GM23338 (cell line): ENCODE measurements at regions not wholly inside any gene's neighbourhood (a gene's known extent, or its start where the extent isn't known, plus 50 kb on each side); places are given as distances from the start of the nearest gene placed in this dataset.

Source experiments
- ATAC-seq: fragments of 200-7000 bp; cut with Tn5 transposase; 3 replicates; pipeline ENCODE4 v1.9.1; 2020
- DNase-seq: peaks from one replicate; pipeline ENCODE4 v3.0.0-alpha.2; 2015; ENCODE audit warnings: low spot score
- H2AFZ ChIP-seq: fragments of 200-600 bp; sonication (generic); 2 replicates; pipeline ENCODE4 v1.8.0; 2016; ENCODE audit warnings: antibody characterized with exemption, mild to moderate bottlenecking, moderate library complexity
- H3F3A ChIP-seq: fragments of 200-600 bp; sonication (generic); replicated peaks from 2 replicates; pipeline ENCODE4 v1.8.0; 2017; ENCODE audit warnings: antibody characterized with exemption, mixed run types, low read depth
- H3K27ac ChIP-seq: fragments of 200-600 bp; sonication (generic); 2 replicates; pipeline ENCODE4 v1.6.1; 2016; ENCODE audit warnings: low read depth
- H3K27me3 ChIP-seq: fragments of 200-600 bp; sonication (generic); 2 replicates; pipeline ENCODE4 v1.8.0; 2016; ENCODE audit warnings: mild to moderate bottlenecking, mixed run types, moderate library complexity; ENCODE audit not compliant: insufficient read depth
- H3K36me3 ChIP-seq: fragments of 200-600 bp; sonication (generic); 2 replicates; pipeline ENCODE4 v1.8.0; 2016; ENCODE audit warnings: mild to moderate bottlenecking; ENCODE audit not compliant: insufficient read depth
- H3K4me1 ChIP-seq: fragments of 200-600 bp; sonication (generic); 2 replicates; pipeline ENCODE4 v1.8.0; 2016; ENCODE audit warnings: mild to moderate bottlenecking, moderate library complexity; ENCODE audit not compliant: insufficient read depth
- H3K4me2 ChIP-seq: fragments of 200-600 bp; sonication (generic); 2 replicates; pipeline ENCODE4 v1.7.1; 2017; ENCODE audit warnings: mixed run types
- H3K4me3 ChIP-seq: fragments of 200-600 bp; sonication (generic); 2 replicates; pipeline ENCODE4 v1.6.1; 2016; ENCODE audit warnings: mixed run types
- H3K79me2 ChIP-seq: fragments of 200-600 bp; sonication (generic); replicated peaks from 2 replicates; pipeline ENCODE4 v1.8.0; 2017; ENCODE audit warnings: mild to moderate bottlenecking; ENCODE audit not compliant: insufficient read depth
- H3K9me2 ChIP-seq: fragments of 200-600 bp; sonication (generic); 2 replicates; pipeline ENCODE4 v1.8.0; 2017; ENCODE audit not compliant: insufficient read depth
- H4K20me1 ChIP-seq: fragments of 200-600 bp; sonication (generic); replicated peaks from 2 replicates; pipeline ENCODE4 v1.8.0; 2017; ENCODE audit warnings: mild to moderate bottlenecking; ENCODE audit not compliant: insufficient read depth
- H3K27ac Mint-ChIP-seq: 2 replicates; pipeline ENCODE4 v1.8.0; 2020; ENCODE audit warnings: inconsistent platforms, mild to moderate bottlenecking, moderate library complexity, mixed read lengths
- H3K27me3 Mint-ChIP-seq: 3 replicates; pipeline ENCODE4 v1.8.0; 2022; ENCODE audit warnings: low read depth, mild to moderate bottlenecking, moderate library complexity, mixed read lengths, inconsistent platforms; ENCODE audit not compliant: insufficient read depth, poor library complexity
- H3K36me3 Mint-ChIP-seq: 3 replicates; pipeline ENCODE4 v1.8.0; 2021; ENCODE audit warnings: low read depth, mild to moderate bottlenecking, inconsistent platforms, moderate library complexity, mixed read lengths
- H3K4me1 Mint-ChIP-seq: 3 replicates; pipeline ENCODE4 v1.8.0; 2020; ENCODE audit warnings: mild to moderate bottlenecking, inconsistent platforms, mixed read lengths
- H3K4me3 Mint-ChIP-seq: 3 replicates; pipeline ENCODE4 v1.8.0; 2021; ENCODE audit warnings: moderate library complexity, mild to moderate bottlenecking, inconsistent platforms, mixed read lengths
- H3K9me3 Mint-ChIP-seq: 3 replicates; pipeline ENCODE4 v1.8.0; 2020; ENCODE audit warnings: moderate library complexity, mild to moderate bottlenecking, inconsistent platforms, mixed read lengths
- CREB1 ChIP-seq: fragments of 250-450 bp; sonication (Bioruptor Pico); IDR thresholded peaks from 2 replicates; pipeline ENCODE4 v1.5.0; 2020; ENCODE audit warnings: low read depth, mild to moderate bottlenecking, moderate library complexity
- CTCF ChIP-seq, 2 experiments: fragments of 200-600 bp in 1 of 2; sonication (generic) in 1 of 2; conservative IDR thresholded peaks; 2 replicates each; pipeline versions ENCODE4 v1.5.1 to v1.6.1; 2016 to 2017; ENCODE audit warnings: antibody characterized with exemption in 2 of 2, low read depth in 2 of 2, mild to moderate bottlenecking in 2 of 2, moderate library complexity in 1 of 2
- ETS1 ChIP-seq: IDR thresholded peaks from 2 replicates; pipeline ENCODE4 v1.6.1; 2016; ENCODE audit warnings: antibody characterized with exemption
- EZH2 ChIP-seq: fragments of 200-600 bp; sonication (generic); IDR thresholded peaks from one replicate; pipeline ENCODE4 v1.8.0; 2017; ENCODE audit warnings: antibody characterized with exemption, mild to moderate bottlenecking, low read depth; ENCODE audit not compliant: unreplicated experiment
- EZH2phosphoT487 ChIP-seq: fragments of 200-600 bp; sonication (generic); IDR thresholded peaks from one replicate; pipeline ENCODE4 v1.8.1; 2018; ENCODE audit warnings: antibody characterized with exemption; ENCODE audit not compliant: unreplicated experiment
- JUNB ChIP-seq: IDR thresholded peaks from one replicate; pipeline ENCODE4 v1.6.1; 2016; ENCODE audit warnings: antibody characterized with exemption; ENCODE audit not compliant: unreplicated experiment
- NANOG ChIP-seq: IDR thresholded peaks from 2 replicates; pipeline ENCODE4 v1.6.1; 2016; ENCODE audit warnings: antibody characterized with exemption, borderline replicate concordance
- POLR2AphosphoS5 ChIP-seq: IDR thresholded peaks from 2 replicates; pipeline ENCODE4 v1.6.1; 2016; ENCODE audit warnings: antibody characterized with exemption, low read depth
- REST ChIP-seq: IDR thresholded peaks from one replicate; pipeline ENCODE4 v1.6.1; 2018; ENCODE audit warnings: antibody characterized with exemption; ENCODE audit not compliant: unreplicated experiment
- STAT1 ChIP-seq: IDR thresholded peaks from one replicate; pipeline ENCODE4 v1.6.1; 2016; ENCODE audit warnings: antibody characterized with exemption; ENCODE audit not compliant: unreplicated experiment
- ZNF114 ChIP-seq: fragments of 250-450 bp; sonication (Bioruptor Pico); IDR thresholded peaks from 2 replicates; pipeline ENCODE4 v1.5.0; 2020; ENCODE audit warnings: mild to moderate bottlenecking, moderate library complexity
- ZNF331 ChIP-seq: fragments of 250-450 bp; sonication (Bioruptor Pico); IDR thresholded peaks from 2 replicates; pipeline ENCODE4 v1.5.0; 2020; ENCODE audit warnings: low read depth, mild to moderate bottlenecking, moderate library complexity
- ZNF462 ChIP-seq: fragments of 250-450 bp; sonication (Bioruptor Pico); IDR thresholded peaks from 2 replicates; pipeline ENCODE4 v1.5.0; 2020; ENCODE audit warnings: mild to moderate bottlenecking, moderate library complexity

GRCh38 chr4:35653451-35653850 is 590.9 kb downstream of the ARAP2 start:
- no peak overlapping the region for H3K4me2 ChIP-seq
- no peak overlapping the region for H3K4me3 ChIP-seq
- H4K20me1 ChIP-seq: no peaks in the 10 kb centered on the region
- H3K36me3 ChIP-seq: no peaks in the 10 kb centered on the region
- no peaks in the 10 kb centered on the region for H3K36me3 Mint-ChIP-seq
- no peak for ATAC-seq
- no peak overlapping the region for H3K27ac Mint-ChIP-seq
- TF ChIP-seq CTCF (conservative IDR thresholded peaks at IDR 0.05; ENCODE audit: low read depth in 2 of 2) (no peak), ZNF462 (CRISPR knock-in tag) (no peak), STAT1 (no peak), POLR2AphosphoS5 (no peak), EZH2phosphoT487 (no peak), JUNB (no peak), REST (no peak), CREB1 (CRISPR knock-in tag) (no peak), ZNF331 (no peak), NANOG (no peak), ZNF114 (CRISPR knock-in tag) (no peak), ETS1 (no peak), EZH2 (no peak)
- H3K9me2 ChIP-seq: peaks cover 4% of the 10 kb centered on the region
- no peaks in the 10 kb centered on the region for H3K9me3 Mint-ChIP-seq
- no peak for DNase-seq
- H2AFZ ChIP-seq: no peak overlapping the region
- no peaks in the 10 kb centered on the region for H3K79me2 ChIP-seq
- H3F3A ChIP-seq: no peaks in the 10 kb centered on the region
- no peaks in the 10 kb centered on the region for H3K27me3 Mint-ChIP-seq
- H3K27me3 ChIP-seq: no peaks in the 10 kb centered on the region
- no peak overlapping the region for H3K4me3 Mint-ChIP-seq
- H3K4me1 ChIP-seq: no peaks in the 10 kb centered on the region
- H3K27ac ChIP-seq: no peak overlapping the region
- no peaks in the 10 kb centered on the region for H3K4me1 Mint-ChIP-seq
